H9 (cell line): ENCODE measurements at regions not wholly inside any gene's neighbourhood (a gene's known extent, or its start where the extent isn't known, plus 50 kb on each side); places are given as distances from the start of the nearest gene placed in this dataset.
"Not testable (repeated sequence)": the region's sequence is repeated elsewhere in the genome, so short reads cannot be mapped to it uniquely, and the experiment has no call there.

ENCODE experiments used
- DNase-seq: peaks from one replicate; pipeline ENCODE4 v3.0.0-alpha.2; 2017
- H2AFZ ChIP-seq: one replicate; pipeline ENCODE4 v1.6.1; 2013; ENCODE audit warnings: mild to moderate bottlenecking, low read length, control low read depth, moderate library complexity
- H2AK5ac ChIP-seq: 2 replicates; pipeline ENCODE4 v1.6.1; 2013; ENCODE audit warnings: low read length, control low read depth, mixed read lengths; ENCODE audit not compliant: insufficient read length
- H2BK120ac ChIP-seq: one replicate; pipeline ENCODE4 v1.6.1; 2013; ENCODE audit warnings: low read depth, mild to moderate bottlenecking, low read length, control low read depth, inconsistent platforms; ENCODE audit not compliant: poor library complexity, severe bottlenecking
- H2BK12ac ChIP-seq: 2 replicates; pipeline ENCODE4 v1.6.1; 2013; ENCODE audit warnings: low read length, control low read depth, mixed read lengths, low read depth; ENCODE audit not compliant: insufficient read length
- H2BK15ac ChIP-seq: 2 replicates; pipeline ENCODE4 v1.6.1; 2013; ENCODE audit warnings: low read depth, low read length, control low read depth
- H2BK20ac ChIP-seq: one replicate; pipeline ENCODE4 v1.6.1; 2013; ENCODE audit warnings: low read depth, mild to moderate bottlenecking, low read length, control low read depth, inconsistent platforms; ENCODE audit not compliant: poor library complexity, severe bottlenecking
- H2BK5ac ChIP-seq: 2 replicates; pipeline ENCODE4 v1.6.1; 2013; ENCODE audit warnings: low read length, control low read depth, mixed read lengths; ENCODE audit not compliant: insufficient read length
- H3K14ac ChIP-seq: 2 replicates; pipeline ENCODE4 v1.6.1; 2013; ENCODE audit warnings: low read length, control low read depth; ENCODE audit not compliant: insufficient read depth
- H3K18ac ChIP-seq: 2 replicates; pipeline ENCODE4 v1.6.1; 2013; ENCODE audit warnings: low read depth, mild to moderate bottlenecking, mixed read lengths, low read length, control low read depth; ENCODE audit not compliant: insufficient read length
- H3K23ac ChIP-seq: 2 replicates; pipeline ENCODE4 v1.6.1; 2013; ENCODE audit warnings: low read length, control low read depth, mixed read lengths, low read depth; ENCODE audit not compliant: insufficient read length
- H3K23me2 ChIP-seq: 2 replicates; pipeline ENCODE4 v1.6.1; 2013; ENCODE audit warnings: low read depth, mild to moderate bottlenecking, mixed read lengths, low read length, control low read depth; ENCODE audit not compliant: insufficient read length, poor library complexity, severe bottlenecking
- H3K27ac ChIP-seq: 2 replicates; pipeline ENCODE4 v1.5.1; 2013; ENCODE audit warnings: low read length, control low read depth, mixed read lengths, low read depth; ENCODE audit not compliant: insufficient read length
- H3K27me3 ChIP-seq: 2 replicates; pipeline ENCODE4 v1.6.1; 2013; ENCODE audit warnings: low read length, control low read depth, inconsistent platforms; ENCODE audit not compliant: insufficient read depth
- H3K4ac ChIP-seq: 2 replicates; pipeline ENCODE4 v1.6.1; 2013; ENCODE audit warnings: low read depth, mild to moderate bottlenecking, control low read depth, inconsistent platforms, low read length, moderate library complexity
- H3K4me1 ChIP-seq: 2 replicates; pipeline ENCODE4 v1.6.1; 2013; ENCODE audit warnings: low read length, control low read depth, inconsistent platforms; ENCODE audit not compliant: insufficient read depth
- H3K4me2 ChIP-seq: 2 replicates; pipeline ENCODE4 v1.6.1; 2013; ENCODE audit warnings: low read length, control low read depth, mixed read lengths; ENCODE audit not compliant: insufficient read length, insufficient read depth
- H3K56ac ChIP-seq: 2 replicates; pipeline ENCODE4 v1.6.1; 2013; ENCODE audit warnings: low read depth, mild to moderate bottlenecking, mixed read lengths, low read length, control low read depth; ENCODE audit not compliant: insufficient read length
- H3K79me1 ChIP-seq: 2 replicates; pipeline ENCODE4 v1.6.1; 2013; ENCODE audit warnings: low read depth, mild to moderate bottlenecking, moderate library complexity, low read length, control low read depth, inconsistent platforms; ENCODE audit not compliant: insufficient read depth, poor library complexity, severe bottlenecking
- H3K79me2 ChIP-seq: 2 replicates; pipeline ENCODE4 v1.6.1; 2013; ENCODE audit warnings: low read length, control low read depth, inconsistent platforms; ENCODE audit not compliant: insufficient read depth
- H3K9ac ChIP-seq: 2 replicates; pipeline ENCODE4 v1.6.1; 2013; ENCODE audit warnings: low read length, control low read depth, mixed read lengths; ENCODE audit not compliant: insufficient read length; ENCODE audit errors: extremely low read depth
- H3K9me3 ChIP-seq: one replicate; pipeline ENCODE4 v1.6.1; 2013; ENCODE audit warnings: low read depth, low read length, inconsistent platforms; ENCODE audit not compliant: control insufficient read depth
- H3T11ph ChIP-seq: one replicate; pipeline ENCODE4 v1.6.1; 2013; ENCODE audit warnings: mild to moderate bottlenecking, low read length, control low read depth, inconsistent platforms
- H4K20me1 ChIP-seq: one replicate; pipeline ENCODE4 v1.6.1; 2013; ENCODE audit not compliant: control insufficient read depth, insufficient read length, insufficient read depth
- H4K5ac ChIP-seq: 2 replicates; pipeline ENCODE4 v1.6.1; 2013; ENCODE audit warnings: low read depth, mild to moderate bottlenecking, mixed read lengths, low read length, control low read depth; ENCODE audit not compliant: insufficient read length
- H4K8ac ChIP-seq: replicated peaks from 2 replicates; pipeline ENCODE4 v1.6.1; 2013; ENCODE audit warnings: low read length, control low read depth, mixed read lengths, low read depth; ENCODE audit not compliant: insufficient read length
- H4K91ac ChIP-seq: 2 replicates; pipeline ENCODE4 v1.6.1; 2013; ENCODE audit warnings: low read depth, mild to moderate bottlenecking, moderate library complexity, mixed read lengths, low read length, control low read depth; ENCODE audit not compliant: insufficient read length
- H3K27ac Mint-ChIP-seq, 3 experiments: 2 replicates in 2 of 3; 3 replicates in 1 of 3; pipeline ENCODE4 v1.8.0; 2020 to 2021; ENCODE audit warnings: mixed read lengths in 3 of 3, mild to moderate bottlenecking in 1 of 3, moderate library complexity in 1 of 3
- H3K27me3 Mint-ChIP-seq: 2 replicates; pipeline ENCODE4 v1.8.0; 2021; ENCODE audit warnings: low read depth, mild to moderate bottlenecking, moderate library complexity, mixed read lengths
- H3K36me3 Mint-ChIP-seq, 3 experiments: 2 replicates in 2 of 3; 3 replicates in 1 of 3; pipeline ENCODE4 v1.8.0; 2020 to 2021; ENCODE audit warnings: low read depth in 3 of 3, mixed read lengths in 3 of 3; ENCODE audit not compliant: insufficient read depth in 1 of 3
- H3K4me1 Mint-ChIP-seq, 2 experiments: 2 replicates each; pipeline ENCODE4 v1.8.0; 2020; ENCODE audit warnings: mixed read lengths in 2 of 2
- H3K4me3 Mint-ChIP-seq, 2 experiments: 2 replicates in 1 of 2; 3 replicates in 1 of 2; pipeline ENCODE4 v1.8.0; 2020 to 2021; ENCODE audit warnings: mild to moderate bottlenecking in 2 of 2, mixed read lengths in 2 of 2, moderate library complexity in 1 of 2
- H3K9me3 Mint-ChIP-seq, 2 experiments: 2 replicates in 1 of 2; 3 replicates in 1 of 2; pipeline ENCODE4 v1.8.0; 2020; ENCODE audit warnings: mild to moderate bottlenecking in 2 of 2, mixed read lengths in 2 of 2, moderate library complexity in 1 of 2
- CTCF ChIP-seq: fragments of 200-600 bp; sonication (generic); conservative IDR thresholded peaks from 3 replicates; pipeline ENCODE4 v1.8.0; 2021; ENCODE audit warnings: antibody characterized with exemption, mild to moderate bottlenecking
- WGBS: extraction: QIAGEN DNeasy Blood & Tissue Kit; methylation state at CpG from one replicate; pipeline ENCODE4 v1.1.7; 2013; ENCODE audit warnings: missing lambda C conversion rate, low lambda C conversion rate, mixed read lengths; ENCODE audit not compliant: insufficient read length; ENCODE audit errors: extremely low coverage; 5-methylcytosine and 5-hydroxymethylcytosine counted together

DNA sequence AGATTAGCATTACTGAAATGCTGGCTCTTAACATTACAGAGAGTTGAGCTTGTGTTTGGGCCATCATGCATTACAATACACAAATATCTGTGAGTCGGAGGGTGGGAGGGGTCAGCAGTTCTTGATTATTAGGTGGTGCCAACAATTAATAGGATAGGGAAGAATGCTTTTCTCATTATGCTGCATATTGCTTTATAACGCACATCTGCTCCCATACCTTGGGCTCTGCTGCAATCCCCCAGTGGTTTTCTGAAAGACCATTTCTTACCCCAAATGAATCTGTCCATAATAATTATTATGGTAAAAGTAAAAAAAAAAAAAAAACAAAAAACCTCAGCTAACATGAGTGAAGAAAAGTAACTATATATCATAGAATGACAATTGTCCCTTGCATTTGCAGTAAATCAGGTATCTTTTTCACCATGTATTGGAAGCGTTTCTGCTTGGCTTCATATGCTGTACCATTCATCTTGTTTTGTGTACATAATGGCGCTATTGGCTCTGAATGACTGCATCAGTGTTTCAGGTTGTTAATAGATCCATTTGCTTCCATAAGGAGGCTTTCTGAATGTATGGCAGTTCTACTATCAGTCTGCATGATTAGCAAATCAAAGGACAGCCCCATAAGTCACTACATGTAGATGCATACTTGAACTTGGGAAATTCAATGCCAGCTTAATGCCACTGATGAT, 75.9 kb downstream of the CAVIN4 start:
- no peak for TF ChIP-seq CTCF
- no peak overlapping the region for H4K91ac ChIP-seq
- H3K56ac ChIP-seq: no peak overlapping the region
- no peak overlapping the region for H2AK5ac ChIP-seq
- no peak overlapping the region for H3K18ac ChIP-seq
- H3K23ac ChIP-seq: no peak overlapping the region
- DNase-seq: no peak
- no CpG with 5 or more reads among the region's 4 CpGs for WGBS
- no peak overlapping the region for H2BK120ac ChIP-seq
- Mint-ChIP-seq H3K4me3 (no peak overlapping the region), H3K9me3 (peaks cover 36 to 48% of the 10 kb centered on the region in 2 experiments), H3K27ac (no peak overlapping the region), H3K27me3 (peaks cover 7% of the 10 kb centered on the region), H3K36me3 (peaks cover 18 to 30% (median 23%) of the 10 kb centered on the region in 3 experiments), H3K4me1 (peaks cover 8 to 11% of the 10 kb centered on the region in 2 experiments)
- no peak overlapping the region for H2BK20ac ChIP-seq
- H2AFZ ChIP-seq: no peak overlapping the region
- no peak overlapping the region for H2BK15ac ChIP-seq
- no peak overlapping the region for H3T11ph ChIP-seq
- H4K20me1 ChIP-seq: no peaks in the 10 kb centered on the region
- no peaks in the 10 kb centered on the region for H3K4me1 ChIP-seq
- H3K9me3 ChIP-seq: peaks cover 17% of the 10 kb centered on the region
- no peaks in the 10 kb centered on the region for H3K23me2 ChIP-seq
- H3K79me1 ChIP-seq: no peaks in the 10 kb centered on the region
- H4K5ac ChIP-seq: no peak overlapping the region
- no peak overlapping the region for H2BK5ac ChIP-seq
- H3K4me2 ChIP-seq: no peak overlapping the region
- no peaks in the 10 kb centered on the region for H3K79me2 ChIP-seq
- no peaks in the 10 kb centered on the region for H3K27me3 ChIP-seq
- H3K9ac ChIP-seq: no peak overlapping the region
- H4K8ac ChIP-seq: no peak overlapping the region
- H2BK12ac ChIP-seq: no peak overlapping the region
- H3K14ac ChIP-seq: no peak overlapping the region
- H3K27ac ChIP-seq: no peak overlapping the region
- H3K4ac ChIP-seq: no peak overlapping the region

DNA sequence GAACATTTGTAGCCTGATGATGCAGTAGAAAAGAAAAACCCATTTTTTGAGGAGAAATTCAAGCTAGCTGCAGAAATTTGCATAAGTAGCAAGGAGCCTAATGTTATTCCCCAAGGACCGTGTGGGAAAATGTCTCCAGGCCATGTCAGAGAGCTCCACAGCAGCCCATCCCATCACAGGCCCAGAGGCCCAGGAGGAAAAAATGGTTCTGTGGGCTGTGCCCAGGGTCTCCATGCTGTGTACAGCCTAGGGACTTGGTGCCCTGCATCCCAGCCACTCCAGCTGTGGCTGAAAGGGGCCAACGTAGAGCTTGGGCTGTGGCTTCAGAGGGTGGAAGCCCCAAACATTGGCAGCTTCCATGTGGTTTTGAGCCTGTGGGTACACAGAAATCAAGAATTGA, 79.0 kb downstream of the CAVIN4 start:
- peaks cover 17% of the 10 kb centered on the region for H3K9me3 ChIP-seq
- H3K4me1 ChIP-seq, DNase-seq, H3K4me2 ChIP-seq, H2BK5ac ChIP-seq, H4K8ac ChIP-seq, H3K56ac ChIP-seq, H3K18ac ChIP-seq, H2AK5ac ChIP-seq, H3T11ph ChIP-seq, H3K27ac ChIP-seq, H2BK120ac ChIP-seq, H3K14ac ChIP-seq, H3K79me1 ChIP-seq, H3K23ac ChIP-seq, H2BK15ac ChIP-seq, H2BK12ac ChIP-seq, H3K23me2 ChIP-seq, H2AFZ ChIP-seq, H4K91ac ChIP-seq, H3K4me3 Mint-ChIP-seq, H3K4ac ChIP-seq, H3K9ac ChIP-seq, H3K27ac Mint-ChIP-seq, H4K5ac ChIP-seq, H4K20me1 ChIP-seq, H2BK20ac ChIP-seq, H3K79me2 ChIP-seq, H3K27me3 ChIP-seq: not testable (repeated sequence)
- peaks cover 8 to 11% of the 10 kb centered on the region in 2 experiments for H3K4me1 Mint-ChIP-seq
- peaks cover 33% of the 10 kb centered on the region for H3K27me3 Mint-ChIP-seq
- WGBS: no CpG with 5 or more reads among the region's 2 CpGs
- H3K9me3 Mint-ChIP-seq: peaks cover 36 to 48% of the 10 kb centered on the region in 2 experiments
- peaks cover 18 to 30% (median 23%) of the 10 kb centered on the region in 3 experiments for H3K36me3 Mint-ChIP-seq
